Ovary (tissue), 7 donors: ENCODE measurements at regions not wholly inside any gene's neighbourhood (a gene's known extent, or its start where the extent isn't known, plus 50 kb on each side); places are given as distances from the start of the nearest gene placed in this dataset.

Source experiments
- DNase-seq, 5 donors: peaks; one replicate each; pipeline ENCODE4 v3.0.0-alpha.2; 2019 to 2020
- H3K27ac ChIP-seq, 2 donors: fragments of 200-600 bp; one replicate each; pipeline versions ENCODE4 v1.5.1 to v1.8.0; 2019 to 2022
- H3K27me3 ChIP-seq: fragments of 200-600 bp; one replicate; pipeline ENCODE4 v1.8.0; 2022
- H3K36me3 ChIP-seq: fragments of 200-600 bp; sonication (generic); one replicate; pipeline ENCODE4 v1.5.1; 2019
- H3K4me1 ChIP-seq: one replicate; pipeline ENCODE4 v1.8.1; 2013; ENCODE audit warnings: mild to moderate bottlenecking, moderate library complexity; ENCODE audit not compliant: insufficient read depth
- H3K4me3 ChIP-seq: fragments of 200-600 bp; sonication (generic); one replicate; pipeline ENCODE4 v1.5.1; 2017
- H3K9me3 ChIP-seq, 2 donors: fragments of 200-600 bp in 1 of 2; sonication (generic) in 1 of 2; one replicate each; pipeline versions ENCODE4 v1.5.1 to v1.8.1; 2013 to 2019; ENCODE audit warnings: mild to moderate bottlenecking in 1 of 2, moderate library complexity in 1 of 2
- EP300 ChIP-seq: sonication (generic); formaldehyde crosslinking; IDR thresholded peaks from one replicate; pipeline ENCODE4 v1.6.1; 2017; ENCODE audit warnings: antibody characterized with exemption
- POLR2A ChIP-seq: fragments of 450-650 bp; IDR thresholded peaks from one replicate; pipeline ENCODE4 v1.6.1; 2017; ENCODE audit warnings: antibody characterized with exemption, mild to moderate bottlenecking, moderate library complexity
- WGBS, 3 donors: extraction: QIAGEN DNeasy Blood & Tissue Kit in 1 of 3; methylation state at CpG; one replicate each; pipeline versions ENCODE4 v1.1.5 to v1.1.7; 2013 to 2017; 5-methylcytosine and 5-hydroxymethylcytosine counted together
- intact Hi-C, 4 donors: fragments of 100-400 bp; cut with DNase I; formaldehyde crosslinking; loops; one replicate each; pipeline versions ENCODE4 v1.11.0 to v1.15.1; 2022 to 2023
- TF ChIP-seq, protein P1 (sequence below), 3 donors: fragments of 450-650 bp in 2 of 3; fragments of 200-600 bp in 1 of 3; IDR thresholded peaks; one replicate each; pipeline versions ENCODE4 v1.5.1 to v1.8.0; 2016 to 2022; ENCODE audit warnings: antibody characterized with exemption in 3 of 3, mild to moderate bottlenecking in 1 of 3
- donor health status: DM: no; HTN: no; CAD: no; lungs with moderate emphysema.
- donor health status: DM: no; HTN: no; CAD: no.
- donor health status: Bipolar disorder and iron deficiency.
- donor health status: DM: no; HTN: no; CAD: no.
- donor health status: DM: yes; HTN: yes; CAD: no.

DNA sequence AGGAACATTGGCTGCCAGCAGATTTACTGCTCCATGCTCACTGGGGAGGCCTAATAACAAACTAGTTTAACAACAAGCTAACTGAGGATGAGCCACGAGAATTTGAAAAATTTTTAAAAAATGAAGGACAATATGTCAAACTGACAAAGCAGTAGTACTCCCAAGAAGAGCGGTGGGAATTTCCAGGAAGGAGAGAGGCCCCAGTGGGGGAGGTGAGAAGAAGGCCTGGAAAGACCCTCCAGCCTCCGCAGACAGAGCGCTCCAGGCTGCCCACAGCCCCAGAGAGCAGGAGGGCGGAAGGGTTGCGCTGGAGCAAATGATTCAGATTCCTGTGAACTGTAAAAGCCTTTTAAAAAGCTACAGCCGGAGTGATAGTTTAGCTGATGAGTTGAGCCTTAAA is 78.5 kb downstream of the SIPA1L2 start:
- 65 to 75% (median 67%) methylated on average over 7 of the region's 7 CpGs for WGBS, 3 donors
- no peak for TF ChIP-seq POLR2A
- TF ChIP-seq, protein P1, sequence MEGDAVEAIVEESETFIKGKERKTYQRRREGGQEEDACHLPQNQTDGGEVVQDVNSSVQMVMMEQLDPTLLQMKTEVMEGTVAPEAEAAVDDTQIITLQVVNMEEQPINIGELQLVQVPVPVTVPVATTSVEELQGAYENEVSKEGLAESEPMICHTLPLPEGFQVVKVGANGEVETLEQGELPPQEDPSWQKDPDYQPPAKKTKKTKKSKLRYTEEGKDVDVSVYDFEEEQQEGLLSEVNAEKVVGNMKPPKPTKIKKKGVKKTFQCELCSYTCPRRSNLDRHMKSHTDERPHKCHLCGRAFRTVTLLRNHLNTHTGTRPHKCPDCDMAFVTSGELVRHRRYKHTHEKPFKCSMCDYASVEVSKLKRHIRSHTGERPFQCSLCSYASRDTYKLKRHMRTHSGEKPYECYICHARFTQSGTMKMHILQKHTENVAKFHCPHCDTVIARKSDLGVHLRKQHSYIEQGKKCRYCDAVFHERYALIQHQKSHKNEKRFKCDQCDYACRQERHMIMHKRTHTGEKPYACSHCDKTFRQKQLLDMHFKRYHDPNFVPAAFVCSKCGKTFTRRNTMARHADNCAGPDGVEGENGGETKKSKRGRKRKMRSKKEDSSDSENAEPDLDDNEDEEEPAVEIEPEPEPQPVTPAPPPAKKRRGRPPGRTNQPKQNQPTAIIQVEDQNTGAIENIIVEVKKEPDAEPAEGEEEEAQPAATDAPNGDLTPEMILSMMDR (IDR thresholded peaks at IDR 0.05) = no peak
- TF ChIP-seq EP300 = no peak
- Histone ChIP-seq H3K27me3 (no peaks in the 10 kb centered on the region), H3K4me1 (peaks cover 28% of the 10 kb centered on the region), H3K9me3 (no peaks in the 10 kb centered on the region), H3K27ac (no peak overlapping the region), H3K36me3 (no peaks in the 10 kb centered on the region), H3K4me3 (no peak overlapping the region)
- intact Hi-C loops = no loop called here
- DNase-seq = no peak

DNA sequence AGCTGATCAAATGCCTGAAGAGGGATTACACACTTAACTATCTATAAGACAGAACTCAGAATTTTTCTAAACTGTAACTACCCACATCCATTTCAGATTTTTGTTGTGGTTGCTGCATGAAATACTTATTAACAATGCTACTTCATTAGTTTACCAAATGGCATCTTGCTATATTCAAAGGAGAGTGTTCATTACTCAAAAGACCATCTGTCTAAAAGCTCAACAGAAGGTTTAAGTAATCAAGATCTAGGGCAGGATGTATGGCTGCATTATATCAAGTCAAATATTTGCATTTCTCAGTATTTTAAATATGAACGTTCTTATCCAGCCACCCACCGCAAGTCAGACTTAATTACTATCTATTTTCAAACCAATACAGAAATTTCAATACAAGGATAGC is 79.9 kb downstream of the SIPA1L2 start:
- 60 to 77% (median 71%) methylated on average over 2 of the region's 2 CpGs for WGBS, 3 donors
- H3K9me3 ChIP-seq = no peaks in the 10 kb centered on the region
- peaks cover 23% of the 10 kb centered on the region for H3K4me1 ChIP-seq
- no peak overlapping the region for H3K27ac ChIP-seq
- intact Hi-C loops = no loop called here
- H3K27me3 ChIP-seq = no peaks in the 10 kb centered on the region
- no peak overlapping the region for H3K4me3 ChIP-seq
- DNase-seq = no peak
- H3K36me3 ChIP-seq = no peaks in the 10 kb centered on the region
- TF ChIP-seq POLR2A = no peak
- TF ChIP-seq EP300 = no peak
- TF ChIP-seq, protein P1 (IDR thresholded peaks at IDR 0.05) = no peak

DNA sequence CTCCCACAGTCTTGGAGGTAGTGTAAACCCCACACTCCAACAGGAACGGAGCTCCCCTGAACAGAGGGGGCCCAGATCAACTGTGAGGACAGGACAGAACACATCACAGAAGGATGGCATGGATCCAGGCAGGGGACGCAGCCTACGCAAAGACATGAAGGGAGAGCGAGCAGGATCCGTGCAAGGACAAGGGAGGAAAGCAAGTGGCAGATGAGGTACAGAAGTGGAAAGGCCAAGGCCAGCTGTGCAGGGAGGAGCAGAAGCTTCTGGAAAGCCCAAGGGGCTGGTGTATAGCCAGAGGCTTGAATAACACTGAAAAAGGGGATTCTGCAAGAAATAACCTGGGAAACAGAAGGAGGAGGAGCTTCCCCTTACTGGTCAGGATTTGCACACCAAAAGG is 81.2 kb downstream of the SIPA1L2 start:
- no peak overlapping the region for H3K4me3 ChIP-seq
- 28 to 40% (median 38%) methylated on average over 5 of the region's 5 CpGs for WGBS, 3 donors
- TF ChIP-seq, protein P1 (IDR thresholded peaks at IDR 0.05) = no peak
- TF ChIP-seq POLR2A = no peak
- no peak for TF ChIP-seq EP300
- peaks cover 21% of the 10 kb centered on the region for H3K4me1 ChIP-seq
- DNase-seq = peak; percentile 51 to 85 (median 68)
- H3K36me3 ChIP-seq = no peaks in the 10 kb centered on the region
- H3K27ac ChIP-seq = peak overlapping the region in 1 of 2 donors; percentile 32
- intact Hi-C loops = no loop called here
- no peaks in the 10 kb centered on the region for H3K9me3 ChIP-seq
- no peaks in the 10 kb centered on the region for H3K27me3 ChIP-seq

DNA sequence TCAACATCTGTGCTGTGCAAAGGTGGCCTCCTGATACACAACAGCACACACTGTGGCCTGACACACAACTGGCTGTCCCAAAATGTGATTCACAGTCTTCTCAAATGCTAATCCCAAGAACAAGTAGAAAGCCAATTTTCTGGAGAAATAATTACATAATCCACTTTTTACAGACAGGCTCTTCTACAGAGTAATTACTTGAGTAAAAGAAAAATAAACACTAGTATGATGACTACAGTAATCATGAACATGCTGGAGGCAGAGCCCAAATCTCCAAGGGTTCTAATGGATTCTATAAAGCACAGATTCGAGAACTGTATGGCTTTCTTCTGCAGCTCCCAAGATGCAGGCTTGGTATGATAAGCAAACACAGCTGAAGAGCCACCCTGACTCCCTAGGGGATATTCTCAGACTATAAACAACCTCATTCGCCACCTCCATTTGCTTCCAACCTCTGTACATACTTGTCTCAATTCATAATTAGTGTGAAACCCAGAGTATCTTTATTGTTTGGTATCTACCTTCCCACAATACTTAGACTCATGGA is 81.9 kb downstream of the SIPA1L2 start:
- no peak for DNase-seq
- no peaks in the 10 kb centered on the region for H3K9me3 ChIP-seq
- H3K36me3 ChIP-seq = no peaks in the 10 kb centered on the region
- 72 to 83% (median 76%) methylated on average over 2 of the region's 2 CpGs for WGBS, 3 donors
- intact Hi-C loops = no loop called here
- H3K4me1 ChIP-seq = peaks cover 17% of the 10 kb centered on the region
- no peak overlapping the region for H3K4me3 ChIP-seq
- H3K27me3 ChIP-seq = no peaks in the 10 kb centered on the region
- no peak overlapping the region for H3K27ac ChIP-seq
- TF ChIP-seq EP300 = no peak
- no peak for TF ChIP-seq POLR2A
- TF ChIP-seq, protein P1 (IDR thresholded peaks at IDR 0.05) = no peak
